ENCODE measurements at regions not wholly inside any gene's neighbourhood (a gene's known extent, or its start where the extent isn't known, plus 50 kb on each side); places are given as distances from the start of the nearest gene placed in this dataset.

GRCh38 chr5:166767858-166768257 is 1523.6 kb upstream of the WWC1 start:
- TF ChIP-seq EZH2 (IDR thresholded peaks at IDR 0.05; ENCODE audit: borderline replicate concordance, insufficient read depth, low read depth, low read length, poor library complexity, severe bottlenecking) = no peak
- TF ChIP-seq CTCF (IDR thresholded peaks at IDR 0.05) = no peak
